CD8-positive, alpha-beta memory T cell (primary cell): ENCODE measurements at regions not wholly inside any gene's neighbourhood (a gene's known extent, or its start where the extent isn't known, plus 50 kb on each side); places are given as distances from the start of the nearest gene placed in this dataset.
"Not testable (repeated sequence)": the region's sequence is repeated elsewhere in the genome, so short reads cannot be mapped to it uniquely, and the experiment has no call there.

Experiments
- CTCF ChIA-PET: fragments of 350-600 bp; sonication (Branson Sonifier 250); formaldehyde crosslinking; loops from one replicate; lab custom pipeline; 2021; ENCODE audit warnings: antibody characterized with exemption; lab: Charles Lee
- POLR2A ChIA-PET: fragments of 350-600 bp; sonication (Branson Sonifier 250); formaldehyde crosslinking; loops from one replicate; lab custom pipeline; 2021; ENCODE audit warnings: antibody characterized with exemption; lab: Charles Lee
- DNase-seq, 5 donors: peaks; one replicate each; pipeline versions ENCODE4 v3.0.0 to v3.0.0-alpha.2; 2020 to 2022; ENCODE audit warnings: mixed read lengths in 1 of 5
- H3K27ac ChIP-seq: one replicate; pipeline ENCODE4 v1.7.0; 2013; ENCODE audit warnings: low read depth, mild to moderate bottlenecking, low read length, moderate library complexity
- H3K27me3 ChIP-seq: 2 replicates; pipeline ENCODE4 v1.7.0; 2013; ENCODE audit warnings: low read length, mild to moderate bottlenecking; ENCODE audit not compliant: insufficient read depth, poor library complexity, severe bottlenecking
- H3K36me3 ChIP-seq: 2 replicates; pipeline ENCODE4 v1.7.0; 2013; ENCODE audit warnings: mild to moderate bottlenecking, low read length, moderate library complexity; ENCODE audit not compliant: insufficient read depth
- H3K4me1 ChIP-seq: 2 replicates; pipeline ENCODE4 v1.7.0; 2013; ENCODE audit warnings: mild to moderate bottlenecking, low read length, moderate library complexity; ENCODE audit not compliant: insufficient read depth
- H3K4me3 ChIP-seq: 2 replicates; pipeline ENCODE4 v1.7.0; 2013; ENCODE audit warnings: mild to moderate bottlenecking, low read length
- H3K9me3 ChIP-seq: 2 replicates; pipeline ENCODE4 v1.7.0; 2013; ENCODE audit warnings: mild to moderate bottlenecking, low read length
- H3K27ac Mint-ChIP-seq, 8 donors: one replicate each; pipeline ENCODE4 v1.8.0; 2020 to 2021; ENCODE audit warnings: mixed read lengths in 8 of 8, mild to moderate bottlenecking in 6 of 8, inconsistent platforms in 3 of 8, moderate library complexity in 3 of 8
- H3K27me3 Mint-ChIP-seq, 2 donors: one replicate each; pipeline ENCODE4 v1.8.0; 2020 to 2021; ENCODE audit warnings: mixed read lengths in 2 of 2, mild to moderate bottlenecking in 1 of 2, moderate library complexity in 1 of 2
- H3K36me3 Mint-ChIP-seq, 3 donors: one replicate each; pipeline ENCODE4 v1.8.0; 2020 to 2021; ENCODE audit warnings: mixed read lengths in 3 of 3, inconsistent platforms in 1 of 3, mild to moderate bottlenecking in 1 of 3
- H3K4me1 Mint-ChIP-seq, 3 donors: one replicate each; pipeline ENCODE4 v1.8.0; 2020 to 2021; ENCODE audit warnings: mixed read lengths in 3 of 3, inconsistent platforms in 1 of 3, mild to moderate bottlenecking in 1 of 3
- H3K4me3 Mint-ChIP-seq, 7 donors: one replicate each; pipeline ENCODE4 v1.8.0; 2020 to 2021; ENCODE audit warnings: mixed read lengths in 7 of 7, mild to moderate bottlenecking in 6 of 7, moderate library complexity in 4 of 7, inconsistent platforms in 2 of 7
- H3K9me3 Mint-ChIP-seq, 5 donors: one replicate each; pipeline ENCODE4 v1.8.0; 2020 to 2022; ENCODE audit warnings: mixed read lengths in 5 of 5, mild to moderate bottlenecking in 3 of 5, moderate library complexity in 2 of 5, inconsistent platforms in 1 of 5

GRCh38 chr1:143644035-143644434 lies 327.8 kb downstream of the FAM72C start:
- CTCF ChIA-PET, H3K9me3 Mint-ChIP-seq, H3K4me3 ChIP-seq, H3K9me3 ChIP-seq, DNase-seq, H3K36me3 ChIP-seq, H3K4me1 Mint-ChIP-seq, H3K27ac ChIP-seq, H3K4me1 ChIP-seq, H3K27me3 ChIP-seq, POLR2A ChIA-PET, H3K36me3 Mint-ChIP-seq: not testable (repeated sequence)
- H3K4me3 Mint-ChIP-seq = peak overlapping the region in 4 of 7 donors; percentile 49 to 66 (median 59)
- H3K27ac Mint-ChIP-seq = peak overlapping the region in 3 of 8 donors; percentile 28 to 66 (median 47)
- peaks cover 16 to 27% of the 10 kb centered on the region in 2 donors for H3K27me3 Mint-ChIP-seq

GRCh38 chr1:143643148-143643885 lies 328.5 kb downstream of the FAM72C start:
- Mint-ChIP-seq H3K4me3 (no peak overlapping the region), H3K4me1 (peaks cover 0 to 4% (median 0%) of the 10 kb centered on the region in 3 donors), H3K9me3 (peaks cover 0 to 6% (median 4%) of the 10 kb centered on the region in 5 donors), H3K36me3 (peaks cover 0 to 6% (median 0%) of the 10 kb centered on the region in 3 donors), H3K27me3 (peaks cover 13 to 22% of the 10 kb centered on the region in 2 donors), H3K27ac (no peak overlapping the region)
- Histone ChIP-seq H3K9me3 (no peaks in the 10 kb centered on the region), H3K27ac (no peak overlapping the region), H3K27me3 (no peaks in the 10 kb centered on the region), H3K4me1 (no peaks in the 10 kb centered on the region), H3K4me3 (no peak overlapping the region), H3K36me3 (no peaks in the 10 kb centered on the region)
- no peak for DNase-seq
- ChIA-PET CTCF (no interaction called here), POLR2A (no interaction called here)

DNA sequence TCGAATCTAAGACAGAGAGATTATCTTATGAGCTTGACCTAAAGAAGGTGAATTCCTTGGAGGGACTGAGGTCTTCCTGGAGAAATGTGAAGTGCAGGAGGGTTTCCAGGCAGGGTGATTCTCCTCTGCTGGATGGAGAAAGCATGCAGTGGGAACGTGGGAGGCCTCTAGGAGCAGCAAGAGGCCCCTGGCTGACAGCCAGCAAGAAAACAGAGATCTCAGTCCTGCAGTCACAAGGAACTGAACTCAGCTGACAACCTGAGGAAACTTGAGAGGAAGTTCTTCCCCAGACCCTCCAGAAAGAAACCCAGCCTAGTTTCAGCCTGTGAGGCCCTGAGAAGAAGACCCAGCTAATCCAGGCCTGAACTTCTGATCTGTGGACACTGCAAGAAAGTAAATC lies 345.9 kb downstream of the FAM72C start:
- Mint-ChIP-seq H3K4me1 (no peaks in the 10 kb centered on the region), H3K27me3 (peaks cover 8 to 19% of the 10 kb centered on the region in 2 donors), H3K9me3 (peaks cover 0 to 2% (median 0%) of the 10 kb centered on the region in 5 donors), H3K4me3 (no peak overlapping the region), H3K27ac (no peak overlapping the region), H3K36me3 (no peaks in the 10 kb centered on the region)
- POLR2A ChIA-PET = no interaction called here
- Histone ChIP-seq H3K9me3 (no peaks in the 10 kb centered on the region), H3K4me1 (no peaks in the 10 kb centered on the region), H3K36me3 (no peaks in the 10 kb centered on the region), H3K4me3 (no peak overlapping the region), H3K27ac (no peak overlapping the region), H3K27me3 (no peaks in the 10 kb centered on the region)
- CTCF ChIA-PET = no interaction called here
- no peak for DNase-seq

DNA sequence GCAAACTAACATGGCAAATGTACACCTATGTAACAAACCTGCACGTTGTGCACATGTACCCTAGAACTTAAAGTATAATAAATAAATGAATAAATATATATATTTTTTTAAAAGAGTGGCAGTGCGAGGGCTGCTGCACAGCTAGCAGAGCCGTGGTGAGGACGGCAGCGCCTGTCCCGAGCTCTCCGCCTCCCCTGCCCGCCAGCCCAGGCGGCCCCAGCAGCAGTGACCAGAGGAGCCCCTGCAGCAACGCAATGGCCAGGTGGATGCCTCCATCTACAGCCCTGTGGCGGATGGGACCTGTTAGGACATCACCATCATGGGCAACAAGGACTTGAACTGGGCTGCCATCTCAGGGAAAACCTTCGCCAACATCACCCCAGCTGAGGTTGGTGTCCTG lies 351.9 kb downstream of the FAM72C start:
- Mint-ChIP-seq H3K27ac (no peak overlapping the region), H3K27me3 (peaks cover 0 to 15% of the 10 kb centered on the region in 2 donors), H3K36me3 (no peaks in the 10 kb centered on the region), H3K4me1 (no peaks in the 10 kb centered on the region), H3K9me3 (peaks cover 0 to 5% (median 0%) of the 10 kb centered on the region in 5 donors), H3K4me3 (no peak overlapping the region)
- Histone ChIP-seq H3K27me3 (no peaks in the 10 kb centered on the region), H3K9me3 (no peaks in the 10 kb centered on the region), H3K27ac (no peak overlapping the region), H3K4me3 (no peak overlapping the region), H3K36me3 (no peaks in the 10 kb centered on the region), H3K4me1 (no peaks in the 10 kb centered on the region)
- DNase-seq = no peak
- ChIA-PET POLR2A (no interaction called here), CTCF (no interaction called here)

GRCh38 chr1:143611159-143611558 lies 360.6 kb downstream of the FAM72C start:
- ChIA-PET CTCF (no interaction called here), POLR2A (no interaction called here)
- no peaks in the 10 kb centered on the region for H3K36me3 Mint-ChIP-seq
- H3K4me1 Mint-ChIP-seq = no peaks in the 10 kb centered on the region
- Histone ChIP-seq H3K4me3 (no peak overlapping the region), H3K27ac (no peak overlapping the region), H3K27me3 (no peaks in the 10 kb centered on the region), H3K9me3 (no peaks in the 10 kb centered on the region), H3K36me3 (no peaks in the 10 kb centered on the region), H3K4me1 (no peaks in the 10 kb centered on the region)
- H3K4me3 Mint-ChIP-seq = no peak overlapping the region
- DNase-seq = no peak
- H3K27ac Mint-ChIP-seq = no peak overlapping the region
- peaks cover 0 to 3% (median 0%) of the 10 kb centered on the region in 5 donors for H3K9me3 Mint-ChIP-seq
- peaks cover 2 to 3% of the 10 kb centered on the region in 2 donors for H3K27me3 Mint-ChIP-seq

- Histone ChIP-seq H3K27ac (no peak overlapping the region), H3K36me3 (no peaks in the 10 kb centered on the region), H3K4me1 (no peaks in the 10 kb centered on the region), H3K27me3 (no peaks in the 10 kb centered on the region), H3K4me3 (no peak overlapping the region), H3K9me3 (no peaks in the 10 kb centered on the region)
- H3K4me3 Mint-ChIP-seq = no peak overlapping the region
- H3K9me3 Mint-ChIP-seq = peaks cover 0 to 3% (median 0%) of the 10 kb centered on the region in 5 donors
- no peaks in the 10 kb centered on the region for H3K4me1 Mint-ChIP-seq
- CTCF ChIA-PET = no interaction called here
- POLR2A ChIA-PET = no interaction called here
- peaks cover 2 to 3% of the 10 kb centered on the region in 2 donors for H3K27me3 Mint-ChIP-seq
- no peaks in the 10 kb centered on the region for H3K36me3 Mint-ChIP-seq
- no peak for DNase-seq
- no peak overlapping the region for H3K27ac Mint-ChIP-seq
These were observed 361.6 kb downstream of the FAM72C start for GRCh38 chr1:143610196-143610595.

GRCh38 chr1:143604887-143605286 lies 366.9 kb downstream of the FAM72C start:
- Histone ChIP-seq H3K4me3 (no peak overlapping the region), H3K27me3 (no peaks in the 10 kb centered on the region), H3K36me3 (no peaks in the 10 kb centered on the region), H3K27ac (no peak overlapping the region), H3K4me1 (no peaks in the 10 kb centered on the region), H3K9me3 (no peaks in the 10 kb centered on the region)
- ChIA-PET CTCF (no interaction called here), POLR2A (no interaction called here)
- Mint-ChIP-seq H3K9me3 (peaks cover 0 to 5% (median 0%) of the 10 kb centered on the region in 5 donors), H3K4me3 (no peak overlapping the region), H3K27ac (no peak overlapping the region), H3K27me3 (peaks cover 3 to 11% of the 10 kb centered on the region in 2 donors), H3K4me1 (no peaks in the 10 kb centered on the region), H3K36me3 (no peaks in the 10 kb centered on the region)
- no peak for DNase-seq

- Mint-ChIP-seq H3K4me3 (no peak overlapping the region), H3K9me3 (peaks cover 0 to 6% (median 2%) of the 10 kb centered on the region in 5 donors), H3K4me1 (no peaks in the 10 kb centered on the region), H3K27me3 (peaks cover 5 to 7% of the 10 kb centered on the region in 2 donors), H3K36me3 (no peaks in the 10 kb centered on the region), H3K27ac (no peak overlapping the region)
- no peaks in the 10 kb centered on the region for H3K4me1 ChIP-seq
- ChIA-PET POLR2A (no interaction called here), CTCF (no interaction called here)
- H3K36me3 ChIP-seq = no peaks in the 10 kb centered on the region
- no peaks in the 10 kb centered on the region for H3K9me3 ChIP-seq
- DNase-seq = no peak
- H3K27me3 ChIP-seq = no peaks in the 10 kb centered on the region
- no peak overlapping the region for H3K4me3 ChIP-seq
- H3K27ac ChIP-seq = no peak overlapping the region
These were observed 387.3 kb downstream of the FAM72C start for GRCh38 chr1:143584508-143584907.
